ENCODE measurements at regions not wholly inside any gene's neighbourhood (a gene's known extent, or its start where the extent isn't known, plus 50 kb on each side); places are given as distances from the start of the nearest gene placed in this dataset.

GRCh38 chr3:10763817-10764258 is 52.2 kb upstream of the SLC6A11 start:
- no peak for TF ChIP-seq CTCF (IDR thresholded peaks at IDR 0.05)
- TF ChIP-seq EP300 (IDR thresholded peaks at IDR 0.05): no peak
- no peak for TF ChIP-seq POLR2AphosphoS5 (IDR thresholded peaks at IDR 0.05)
- no peak for TF ChIP-seq POLR2A (IDR thresholded peaks at IDR 0.05)
